ENCODE measurements at regions not wholly inside any gene's neighbourhood (a gene's known extent, or its start where the extent isn't known, plus 50 kb on each side); places are given as distances from the start of the nearest gene placed in this dataset.
A peak's percentile ranks its signal among the peaks of the same experiment; 100 is the strongest.
"Not testable (repeated sequence)": the region's sequence is repeated elsewhere in the genome, so short reads cannot be mapped to it uniquely, and the experiment has no call there.

DNA sequence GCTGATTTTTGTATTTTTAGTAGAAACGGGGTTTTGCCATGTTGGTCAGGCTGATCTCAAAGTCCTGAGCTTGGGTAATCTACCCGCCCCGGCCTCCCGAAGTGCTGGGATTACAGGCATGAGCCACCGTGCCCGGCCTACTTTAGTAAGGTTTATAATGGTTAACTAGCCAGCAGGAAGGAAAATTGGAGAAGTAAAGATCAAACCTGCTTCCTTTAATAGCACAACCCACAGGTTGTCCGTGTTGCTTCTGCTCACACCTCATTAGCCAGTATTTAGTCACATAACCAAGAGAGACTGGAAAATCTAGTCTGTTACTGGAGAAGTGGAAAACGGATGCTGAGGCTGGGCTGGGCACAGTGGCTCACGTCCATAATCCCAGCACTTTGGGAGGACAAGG lies 51.9 kb upstream of the TBL1XR1 start:
- DNase-seq (ENCODE audit: extremely low read depth in 1 of 2, low read depth in 1 of 2): no peak

DNA sequence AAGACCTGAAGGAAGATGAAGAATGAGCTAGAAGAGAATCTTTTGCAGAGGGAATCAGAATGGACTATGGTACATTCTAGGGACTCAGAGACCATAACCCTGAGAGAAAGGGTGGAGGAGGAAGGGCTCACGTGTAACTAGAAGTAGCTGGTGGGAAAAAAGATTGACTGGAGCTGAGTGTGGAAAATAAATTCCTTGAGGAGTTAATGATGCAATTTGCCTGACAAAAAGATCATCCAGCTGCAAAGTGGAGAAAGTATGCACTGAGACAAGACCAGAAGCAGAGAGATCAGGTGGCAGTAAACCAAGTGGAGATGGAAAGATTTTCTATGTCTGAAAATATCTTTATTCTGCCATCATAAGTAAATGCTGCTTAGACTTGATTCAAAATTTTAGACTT lies 52.9 kb upstream of the TBL1XR1 start:
- DNase-seq (ENCODE audit: extremely low read depth in 1 of 2, low read depth in 1 of 2): no peak

DNA sequence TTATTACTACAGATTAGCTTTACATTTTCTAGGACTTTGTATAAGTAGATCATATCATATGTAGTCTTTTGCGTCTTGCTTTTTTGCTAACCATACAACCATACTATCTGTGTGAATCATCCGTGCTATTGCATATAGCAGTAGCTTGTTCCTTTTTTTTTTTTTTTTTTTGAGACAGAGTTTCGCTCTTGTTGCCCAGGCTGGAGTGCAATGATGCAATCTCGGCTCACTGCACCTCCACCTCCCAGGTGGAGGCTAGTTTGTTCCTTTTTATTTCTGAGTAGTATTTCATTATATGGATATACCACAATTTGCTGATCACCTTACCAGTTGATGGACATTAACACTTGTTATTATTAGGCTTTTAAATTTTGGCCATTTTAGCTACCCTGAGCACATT lies 54.5 kb upstream of the TBL1XR1 start:
- DNase-seq (ENCODE audit: extremely low read depth in 1 of 2, low read depth in 1 of 2): no peak

DNA sequence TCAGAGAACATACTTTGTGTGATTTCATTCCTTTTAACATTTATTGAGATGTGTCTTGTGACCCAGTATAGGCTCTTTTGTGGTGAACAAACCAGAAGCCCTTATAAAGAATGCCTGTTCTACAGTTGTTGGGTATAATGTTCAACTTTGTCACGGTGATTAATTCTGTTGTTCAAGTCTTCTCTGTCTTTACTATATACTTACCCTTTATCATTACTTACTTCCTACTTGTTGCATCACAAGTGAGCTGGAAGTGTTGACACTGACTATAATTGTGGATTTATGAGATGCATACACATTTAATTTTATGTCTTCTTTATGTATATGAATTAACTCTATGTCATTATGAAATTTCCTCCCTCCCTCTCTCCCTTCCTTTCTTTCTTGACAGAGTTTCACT lies 59.7 kb upstream of the TBL1XR1 start:
- no peak for DNase-seq (ENCODE audit: extremely low read depth in 1 of 2, low read depth in 1 of 2)

DNA sequence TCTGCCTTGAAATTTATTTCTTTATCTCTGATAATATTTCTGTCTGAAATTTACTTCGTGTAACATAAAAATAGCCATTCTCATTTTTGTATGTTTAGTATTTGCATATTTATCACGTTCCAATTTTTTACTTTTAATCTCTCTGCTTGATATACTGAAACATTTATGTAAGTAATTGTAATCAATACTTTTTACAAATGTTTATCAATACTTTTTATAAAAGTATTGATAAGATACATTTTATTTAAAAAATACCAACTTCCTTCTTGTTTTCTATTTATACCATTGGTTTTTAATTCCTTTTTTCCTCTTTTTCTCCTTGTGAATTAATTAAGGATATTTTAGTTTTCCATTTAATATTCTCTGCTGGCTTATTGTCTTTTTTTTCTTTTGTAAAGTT lies 60.3 kb upstream of the TBL1XR1 start:
- no peak for DNase-seq (ENCODE audit: extremely low read depth in 1 of 2, low read depth in 1 of 2)

DNA sequence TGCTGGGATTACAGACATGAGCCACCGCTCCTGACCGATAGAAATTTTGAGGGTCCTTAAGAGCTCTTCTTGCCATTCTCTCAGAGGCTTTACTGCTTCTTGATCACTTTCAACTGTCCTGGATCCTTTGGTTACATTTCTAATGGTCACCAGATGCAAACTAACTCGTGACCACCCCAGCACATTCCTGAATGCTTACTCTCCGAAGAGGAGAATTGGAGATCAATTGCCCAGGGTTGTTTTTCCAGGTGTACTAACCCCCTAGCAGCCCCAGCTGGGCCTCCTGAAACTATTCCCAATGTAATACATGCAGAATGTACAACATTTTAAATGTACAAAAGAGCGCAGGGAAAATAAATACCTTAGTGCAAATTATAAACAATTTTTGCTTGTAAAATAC lies 65.1 kb upstream of the TBL1XR1 start:
- DNase-seq (ENCODE audit: extremely low read depth in 1 of 2, low read depth in 1 of 2): no peak

DNA sequence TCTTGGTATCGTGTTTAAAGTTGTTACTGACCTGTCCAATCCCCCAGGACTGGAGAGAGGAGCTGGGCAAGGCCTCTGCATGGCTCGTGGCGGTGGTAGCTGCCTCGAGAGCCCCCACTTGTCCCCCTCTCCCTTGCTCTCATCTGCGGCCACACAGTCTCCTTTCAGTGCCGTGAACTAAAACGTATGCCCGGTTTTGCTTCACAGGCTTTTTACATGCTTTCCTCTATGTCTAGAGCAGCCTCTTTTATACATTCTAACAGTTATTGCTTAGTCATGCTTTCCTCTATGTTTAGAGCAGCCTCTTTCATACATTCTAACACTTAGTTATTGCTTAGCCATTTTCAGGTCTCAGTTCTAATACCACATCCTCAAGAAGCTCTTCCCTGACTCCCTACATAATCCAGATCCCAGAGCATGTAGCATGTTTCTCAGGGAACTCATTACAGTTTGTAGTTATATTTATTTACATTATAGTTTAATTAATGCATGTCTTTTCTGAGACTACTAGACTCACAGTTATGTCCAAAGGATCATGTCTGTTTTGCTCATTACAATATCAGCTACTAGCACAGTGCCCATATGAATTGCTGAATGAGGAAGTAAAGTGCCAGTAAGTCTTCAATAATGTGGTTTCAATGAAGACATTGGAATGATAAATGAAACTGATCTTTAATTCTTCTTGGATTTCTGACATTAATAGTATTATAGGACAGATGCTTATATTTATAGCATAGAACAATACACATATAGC lies 66.5 kb upstream of the TBL1XR1 start:
- DNase-seq (ENCODE audit: extremely low read depth in 1 of 2, low read depth in 1 of 2): no peak

DNA sequence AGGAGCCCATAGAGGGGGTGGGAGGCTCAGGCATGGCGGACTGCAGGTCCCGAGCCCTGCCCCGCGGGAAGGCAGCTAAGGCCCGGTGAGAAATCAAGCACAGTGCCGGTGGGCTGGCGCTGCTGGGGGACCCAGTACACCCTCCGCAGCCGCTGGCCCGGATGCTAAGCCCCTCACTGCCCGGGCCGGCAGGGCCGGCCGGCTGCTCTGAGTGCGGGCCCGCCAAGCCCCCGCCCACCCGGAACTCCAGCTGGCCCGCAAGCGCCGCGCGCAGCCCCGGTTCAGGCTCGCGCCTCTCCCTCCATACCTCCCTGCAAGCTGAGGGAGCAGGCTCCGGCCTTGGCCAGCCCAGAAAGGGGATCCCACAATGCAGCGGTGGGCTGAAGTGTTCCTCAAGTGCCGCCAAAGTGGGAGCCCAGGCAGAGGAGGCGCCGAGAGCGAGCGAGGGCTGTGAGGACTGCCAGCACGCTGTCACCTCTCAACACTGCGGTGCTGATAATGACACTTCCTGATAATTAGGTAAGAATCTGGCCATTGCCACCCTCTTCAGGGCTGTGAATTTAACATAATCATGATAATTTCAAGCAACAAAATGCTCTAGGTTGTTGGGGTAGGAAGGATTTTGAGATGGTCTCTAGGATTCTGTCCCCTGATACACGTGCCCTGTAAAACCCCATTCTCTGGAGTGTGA lies 74.7 kb upstream of the TBL1XR1 start:
- DNase-seq (ENCODE audit: extremely low read depth in 1 of 2, low read depth in 1 of 2): not testable (repeated sequence)

DNA sequence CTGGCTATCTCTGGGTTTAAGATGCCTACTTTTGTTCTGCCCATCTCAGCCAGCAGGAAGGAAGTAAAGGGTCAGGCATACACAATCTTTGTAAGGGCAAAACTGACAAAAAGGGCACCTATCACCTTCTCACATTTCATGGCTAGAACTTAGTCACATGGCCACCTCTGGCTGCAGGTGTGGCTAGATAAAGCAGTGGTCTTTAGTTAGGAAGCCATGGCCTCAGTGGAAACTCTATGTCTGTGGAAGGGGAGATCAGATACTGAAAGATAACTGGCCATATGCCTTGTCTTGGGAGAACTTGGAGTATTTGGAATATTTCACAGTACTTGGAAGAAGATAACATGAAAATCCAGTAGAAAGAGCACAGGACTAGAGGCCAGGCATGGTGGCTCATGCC lies 80.7 kb upstream of the TBL1XR1 start:
- DNase-seq (ENCODE audit: extremely low read depth in 1 of 2, low read depth in 1 of 2): no peak

DNA sequence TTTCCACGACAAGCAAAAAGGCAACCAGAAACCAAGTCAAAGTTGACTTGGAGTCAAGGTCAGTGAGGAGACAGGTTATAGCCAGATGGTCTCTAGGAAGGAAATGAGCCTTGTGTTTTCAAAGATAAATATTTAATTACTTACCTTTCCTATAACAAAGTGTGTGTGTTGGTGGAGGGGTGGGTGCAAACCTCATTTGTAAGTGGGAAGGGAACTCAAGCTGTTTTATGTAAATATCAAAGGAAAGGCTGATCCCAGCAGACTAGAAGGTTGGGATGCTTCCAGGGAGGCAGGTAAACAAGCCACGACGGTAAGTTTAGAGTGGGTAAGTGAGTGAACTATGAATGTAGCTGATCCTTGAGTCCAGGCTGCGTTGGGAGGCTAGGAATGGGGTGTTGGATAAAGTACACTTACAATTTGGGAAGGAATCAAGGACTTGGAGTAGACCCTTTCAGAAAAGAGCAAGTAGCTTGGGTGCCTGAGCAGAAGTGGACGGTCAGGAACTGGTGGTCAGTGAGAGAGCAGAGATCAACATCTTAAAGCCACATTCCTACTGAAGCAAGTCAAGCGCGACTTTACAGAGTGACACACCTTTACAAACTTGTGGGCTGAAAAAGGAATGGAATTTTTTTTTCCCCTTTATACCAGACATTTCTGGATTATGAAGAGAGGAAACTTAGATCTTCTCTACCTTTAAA lies 82.0 kb upstream of the TBL1XR1 start:
- DNase-seq (ENCODE audit: extremely low read depth in 1 of 2, low read depth in 1 of 2): no peak

DNA sequence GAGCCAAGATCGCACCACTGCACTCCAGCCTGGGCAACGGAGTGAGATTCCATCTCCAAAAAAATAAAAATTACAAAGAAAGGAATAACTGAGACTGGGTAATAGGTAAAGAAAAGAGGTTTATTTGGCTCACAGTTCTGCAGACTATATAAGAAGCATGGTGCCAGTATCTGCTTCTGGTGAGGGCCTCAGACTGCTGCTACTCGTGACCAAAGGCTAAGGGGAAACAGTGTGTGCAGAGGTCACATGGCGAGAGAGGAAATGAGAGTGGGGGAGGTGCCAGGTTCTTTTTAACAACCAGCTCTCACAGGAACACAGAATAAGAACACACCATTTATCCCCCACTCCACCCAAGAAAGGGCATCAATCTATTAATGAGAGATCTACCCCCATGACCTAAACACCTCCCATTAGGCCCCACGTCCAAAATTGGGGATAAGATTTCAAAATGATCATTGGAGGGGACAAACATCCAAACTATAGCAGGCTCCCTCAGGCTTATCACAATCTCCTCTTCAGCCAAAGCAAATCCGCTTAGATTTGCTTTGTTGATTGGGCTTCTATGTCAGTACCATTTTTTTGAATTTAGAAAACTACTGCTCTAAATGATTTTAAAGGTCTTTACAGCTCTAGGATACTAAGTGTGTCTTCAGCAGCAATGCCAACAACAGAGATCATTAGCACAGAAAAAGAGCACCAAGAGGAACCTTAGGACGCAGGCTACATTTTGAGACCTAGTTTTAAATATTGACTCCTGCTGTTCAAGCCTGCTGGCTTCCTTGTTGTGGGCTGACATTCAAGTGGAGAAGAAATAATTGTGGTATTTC lies 84.2 kb upstream of the TBL1XR1 start:
- no peak for DNase-seq (ENCODE audit: extremely low read depth in 1 of 2, low read depth in 1 of 2)

DNA sequence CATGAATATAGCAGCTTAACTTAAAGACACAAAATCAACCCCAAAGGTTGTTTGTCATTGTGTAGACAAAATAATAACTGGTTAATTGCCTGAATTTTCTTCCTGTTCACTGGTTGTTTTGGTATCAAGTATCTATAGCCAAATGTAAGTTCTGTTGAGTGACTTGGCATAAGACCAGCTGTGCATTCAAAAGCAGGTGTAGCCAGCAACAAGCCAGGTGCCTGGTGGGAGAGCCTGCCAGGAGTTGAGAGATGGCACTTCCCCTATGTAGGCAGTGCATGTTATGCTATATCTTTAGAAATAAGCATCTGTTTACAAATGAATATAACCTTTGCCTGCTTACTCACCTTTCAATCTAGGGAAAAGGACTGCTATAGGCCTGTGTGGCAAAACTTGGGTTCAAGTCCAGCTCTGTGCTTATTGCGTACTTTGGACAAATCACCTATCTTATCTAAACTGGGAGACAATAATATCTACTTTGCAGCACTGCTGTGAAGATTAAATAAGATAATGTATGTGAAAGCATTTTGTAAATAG lies 84.9 kb upstream of the TBL1XR1 start:
- DNase-seq (ENCODE audit: extremely low read depth in 1 of 2, low read depth in 1 of 2): no peak

DNA sequence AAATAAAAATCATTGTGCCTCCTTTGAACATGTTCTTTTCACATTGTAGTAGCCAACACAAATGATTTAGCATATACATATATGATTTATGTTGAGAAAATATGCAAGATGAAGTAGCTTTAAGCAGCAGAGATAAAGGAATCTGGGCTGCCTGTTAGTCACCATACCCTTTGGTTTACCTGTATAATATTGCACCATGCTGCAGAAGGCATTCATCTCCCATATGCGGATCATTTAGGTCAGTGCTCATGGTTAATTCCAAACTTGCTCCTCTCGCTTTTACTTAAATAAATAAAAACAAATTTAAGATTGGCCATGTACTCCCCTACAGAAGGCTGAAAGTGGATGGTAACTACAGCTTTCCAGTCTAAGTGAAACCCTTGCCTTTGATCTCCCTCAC lies 86.7 kb upstream of the TBL1XR1 start:
- DNase-seq (ENCODE audit: extremely low read depth in 1 of 2, low read depth in 1 of 2): no peak

DNA sequence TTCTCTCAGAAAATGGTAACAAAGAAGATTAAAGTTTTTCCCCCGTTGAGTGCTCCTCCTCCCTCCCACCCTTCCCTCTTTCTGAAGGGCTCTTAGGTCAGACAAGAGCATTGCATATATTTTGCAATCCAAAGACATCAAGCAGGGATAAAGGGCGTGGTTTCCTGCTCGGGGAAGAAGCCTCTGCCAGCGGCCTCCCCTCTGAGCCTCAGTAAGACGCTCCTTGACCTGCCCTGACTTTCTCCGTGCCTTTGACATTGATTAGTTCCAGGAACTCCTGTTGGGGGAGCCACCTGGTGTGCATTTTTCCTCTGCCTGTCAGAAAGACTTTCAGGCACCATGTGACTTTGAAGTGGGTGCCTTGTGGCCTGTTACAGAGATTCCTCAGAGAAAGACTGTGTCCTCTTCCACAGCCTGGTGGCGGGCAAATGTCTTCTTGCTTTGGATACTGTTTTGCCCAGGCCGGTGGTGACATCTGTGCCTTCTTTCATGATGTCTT lies 87.2 kb upstream of the TBL1XR1 start:
- DNase-seq (ENCODE audit: extremely low read depth in 1 of 2, low read depth in 1 of 2): peak in 1 of 2 donors; percentile 11

DNA sequence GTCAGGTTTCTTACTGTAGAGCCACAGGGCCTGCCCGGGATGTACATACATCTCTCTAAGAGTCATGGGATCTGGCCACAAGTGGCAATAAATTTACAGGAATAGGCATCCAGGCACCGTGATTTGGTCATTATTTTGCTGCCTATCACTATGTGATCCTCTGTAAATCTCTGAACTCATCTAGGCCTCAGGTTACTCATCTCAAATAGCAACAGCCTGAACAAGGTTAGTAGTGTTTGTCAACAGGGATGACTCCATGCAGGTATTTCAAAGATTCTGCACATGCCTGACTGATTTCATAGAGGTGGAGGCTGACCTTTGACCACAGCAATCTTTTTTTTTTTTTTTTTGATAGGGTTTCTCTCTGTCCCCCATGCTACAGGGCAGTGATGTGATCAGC lies 88.8 kb upstream of the TBL1XR1 start:
- no peak for DNase-seq (ENCODE audit: extremely low read depth in 1 of 2, low read depth in 1 of 2)

DNA sequence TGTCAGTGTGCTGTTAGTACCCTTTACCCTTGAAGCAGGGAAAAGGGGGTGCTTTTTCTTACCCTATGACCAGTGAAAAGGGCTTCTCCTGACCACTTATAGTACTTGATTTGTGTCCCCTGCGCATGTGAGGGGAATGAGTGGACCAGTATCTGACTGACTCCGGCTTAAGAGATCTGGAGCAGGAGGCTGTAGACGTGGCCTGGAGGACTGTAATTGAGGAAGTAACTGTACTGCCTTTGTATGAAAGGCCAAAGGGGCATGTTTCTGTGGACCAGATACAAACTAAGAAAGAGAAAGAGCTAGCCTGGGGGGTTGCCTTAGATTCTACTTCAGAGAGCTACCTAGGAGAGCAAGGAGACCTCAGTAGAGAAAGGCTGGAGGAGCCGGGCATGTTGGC lies 89.9 kb upstream of the TBL1XR1 start:
- DNase-seq (ENCODE audit: extremely low read depth in 1 of 2, low read depth in 1 of 2): no peak

DNA sequence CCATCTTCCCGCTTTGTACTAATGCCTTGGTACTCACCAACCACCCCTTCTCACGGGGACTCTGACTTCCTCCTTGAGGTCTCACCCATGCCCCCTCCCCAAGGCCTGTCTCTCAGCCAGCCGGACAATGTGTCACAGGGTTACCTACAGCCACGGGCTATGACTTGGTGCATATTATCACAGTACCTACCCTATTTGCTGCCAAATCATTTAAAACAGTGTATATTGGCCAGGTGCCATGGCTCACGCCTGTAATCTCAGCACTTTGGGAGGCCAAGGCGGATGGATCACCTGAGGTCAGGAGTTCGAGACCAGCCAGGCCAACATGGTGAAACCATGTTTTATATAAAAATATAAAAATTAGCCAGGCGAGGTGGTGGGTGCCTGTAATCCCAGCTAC lies 93.4 kb upstream of the TBL1XR1 start:
- DNase-seq (ENCODE audit: extremely low read depth in 1 of 2, low read depth in 1 of 2): no peak

DNA sequence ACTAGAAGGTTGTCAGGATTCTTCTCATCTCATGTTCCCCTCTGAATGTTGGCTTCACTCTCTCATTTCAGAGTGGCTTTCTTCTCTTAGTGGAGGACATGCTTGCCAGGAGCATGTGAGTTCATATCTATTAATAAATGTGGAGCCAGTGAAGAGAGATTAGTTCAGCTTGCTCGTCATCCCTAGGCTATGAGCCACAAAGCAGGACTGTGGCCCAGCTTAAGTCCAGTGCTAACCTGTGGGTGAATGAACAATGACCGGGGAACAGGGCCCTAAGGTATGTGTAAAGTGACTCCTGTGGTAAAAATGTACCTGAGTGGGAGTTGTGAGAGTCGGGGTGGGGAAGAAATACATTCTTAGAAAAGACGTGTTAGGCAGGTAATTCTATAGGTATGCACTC lies 96.9 kb upstream of the TBL1XR1 start:
- DNase-seq (ENCODE audit: extremely low read depth in 1 of 2, low read depth in 1 of 2): no peak

DNA sequence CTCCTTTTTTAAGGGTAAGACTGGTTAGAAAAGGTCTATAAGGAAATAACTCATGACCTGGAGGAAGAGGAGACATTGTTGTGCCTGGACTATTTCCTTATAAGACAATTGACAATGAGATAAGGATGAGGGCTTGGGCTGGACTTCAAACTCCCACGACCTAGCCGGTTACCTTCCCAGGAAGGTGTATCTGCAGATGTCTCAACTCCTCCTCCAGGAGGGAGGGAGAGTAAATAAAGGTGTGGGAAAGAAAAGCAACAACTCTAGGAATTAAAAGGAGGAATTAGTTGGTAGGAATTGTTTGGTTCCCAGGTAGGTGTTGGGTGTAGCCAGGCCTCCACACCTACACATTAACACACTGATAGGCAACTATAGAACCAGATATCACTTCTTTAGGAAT lies 97.8 kb upstream of the TBL1XR1 start:
- DNase-seq (ENCODE audit: extremely low read depth in 1 of 2, low read depth in 1 of 2): no peak

DNA sequence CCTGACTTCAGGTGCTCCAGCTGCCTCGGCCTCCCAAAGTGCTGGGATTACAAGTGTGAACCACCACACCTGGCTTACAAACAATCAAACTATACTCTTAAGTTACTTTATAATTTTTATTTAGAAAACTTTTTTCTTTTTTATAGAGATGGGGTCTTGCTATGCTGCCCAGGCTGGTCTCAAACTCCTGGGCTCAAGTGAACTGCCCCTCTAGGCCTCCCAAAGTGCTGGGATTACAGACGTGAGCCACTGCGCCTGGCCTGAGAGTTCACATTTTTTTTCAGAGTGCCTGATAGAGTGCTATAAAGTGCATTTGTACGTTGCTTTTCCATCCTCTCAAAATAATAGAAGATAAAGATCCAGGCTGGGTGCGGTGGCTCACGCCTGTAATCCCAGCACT lies 102.0 kb upstream of the TBL1XR1 start:
- no peak for DNase-seq (ENCODE audit: extremely low read depth in 1 of 2, low read depth in 1 of 2)
